K562 (cell line): ENCODE measurements at regions not wholly inside any gene's neighbourhood (a gene's known extent, or its start where the extent isn't known, plus 50 kb on each side); places are given as distances from the start of the nearest gene placed in this dataset.

ENCODE experiments used
- ATAC-seq: fragments of 200-7000 bp; cut with Tn5 transposase; 3 replicates; pipeline ENCODE4 v1.9.1; 2020; ENCODE audit warnings: moderate library complexity
- BruUV-seq: library from RNA; stranded (reverse); fragments of 400-500 nt; replicated peaks from 2 replicates; lab custom pipeline; 2021; lab: Mats Ljungman, UMichigan
- CTCF ChIA-PET: fragments of 300-600 bp; formaldehyde crosslinking; extraction: SDS; loops from one replicate; lab custom pipeline; 2021; ENCODE audit warnings: low intra/inter-chr PET ratio; lab: Yijun Ruan, JAX
- POLR2A ChIA-PET: fragments of 300-600, 350-650 bp; sonication (Branson Sonifier 250); formaldehyde crosslinking; extraction: SDS; loops from one replicate; lab custom pipeline; 2021; ENCODE audit warnings: antibody characterized with exemption, inconsistent platforms; lab: Yijun Ruan, JAX
- DNase-seq, 4 experiments: peaks; one replicate each; pipeline versions ENCODE4 v3.0.0 to v3.0.0-alpha.2; 2011 to 2018; ENCODE audit warnings: low spot score in 3 of 4, mixed read lengths in 3 of 4; ENCODE audit errors: extremely low read depth in 1 of 4
- FAIRE-seq: peaks from 2 replicates; lab custom pipeline; 2011; peaks lifted over from hg19 to GRCh38; lab: Jason Lieb, UNC
- H2AFZ ChIP-seq: 2 replicates; pipeline ENCODE4 v1.6.0; 2011; ENCODE audit warnings: low read depth, low read length, control low read depth, inconsistent platforms
- H3K27ac ChIP-seq: fragments of 200-600 bp; 3 replicates; pipeline ENCODE4 v1.8.0; 2011; ENCODE audit warnings: low read depth, mild to moderate bottlenecking, control low read depth, inconsistent platforms, low read length, moderate library complexity, mixed read lengths; ENCODE audit errors: extremely low read depth
- H3K27me3 ChIP-seq, 2 experiments: fragments of 300-600 bp in 1 of 2; 2 replicates in 1 of 2; 3 replicates in 1 of 2; pipeline versions ENCODE4 v1.6.0 to v1.8.0; 2011; ENCODE audit warnings: inconsistent platforms in 2 of 2, low read length in 2 of 2, mild to moderate bottlenecking in 1 of 2, mixed read lengths in 1 of 2, moderate library complexity in 1 of 2; ENCODE audit not compliant: control insufficient read depth in 2 of 2, insufficient read depth in 2 of 2
- H3K36me3 ChIP-seq: fragments of 300-600 bp; 3 replicates; pipeline ENCODE4 v1.8.0; 2011; ENCODE audit warnings: mild to moderate bottlenecking, low read length, inconsistent platforms; ENCODE audit not compliant: control insufficient read depth, insufficient read depth
- H3K4me1 ChIP-seq, 2 experiments: fragments of 200-600 bp in 1 of 2; replicated peaks in 1 of 2; 2 replicates in 1 of 2; 3 replicates in 1 of 2; pipeline versions ENCODE4 v1.5.1 to v1.8.0; 2011; ENCODE audit warnings: inconsistent platforms in 2 of 2, low read length in 2 of 2, mild to moderate bottlenecking in 1 of 2, mixed read lengths in 1 of 2, moderate library complexity in 1 of 2; ENCODE audit not compliant: control insufficient read depth in 2 of 2, insufficient read depth in 2 of 2
- H3K4me2 ChIP-seq: 2 replicates; pipeline ENCODE4 v1.6.1; 2011; ENCODE audit warnings: low read length, control low read depth, inconsistent platforms, mixed read lengths; ENCODE audit not compliant: insufficient read depth
- H3K4me3 ChIP-seq: fragments of 200-600 bp; sonication (generic), shearing (Covaris generic); 2 replicates; pipeline ENCODE4 v1.5.1; 2016; ENCODE audit warnings: control low read depth, inconsistent platforms
- H3K79me2 ChIP-seq: fragments of 200-600 bp; 3 replicates; pipeline ENCODE4 v1.8.0; 2011; ENCODE audit warnings: low read length, inconsistent platforms; ENCODE audit not compliant: control insufficient read depth, insufficient read depth
- H3K9ac ChIP-seq, 2 experiments: 2 replicates each; pipeline versions ENCODE4 v1.6.0 to v1.6.1; 2011; ENCODE audit warnings: low read depth in 2 of 2, low read length in 2 of 2, control low read depth in 1 of 2, inconsistent platforms in 1 of 2, mild to moderate bottlenecking in 1 of 2, mixed read lengths in 1 of 2; ENCODE audit not compliant: insufficient read depth in 1 of 2
- H3K9me1 ChIP-seq: one replicate; pipeline ENCODE4 v1.6.0; 2011; ENCODE audit warnings: inconsistent platforms, mild to moderate bottlenecking, low read length, moderate library complexity; ENCODE audit not compliant: control insufficient read depth, insufficient read depth
- H3K9me3 ChIP-seq: replicated peaks from 2 replicates; pipeline ENCODE4 v1.5.1; 2011; ENCODE audit warnings: low read depth, low read length, inconsistent platforms; ENCODE audit not compliant: control insufficient read depth, insufficient read depth
- H4K20me1 ChIP-seq: replicated peaks from 2 replicates; pipeline ENCODE4 v1.6.1; 2011; ENCODE audit warnings: low read length, inconsistent platforms, mixed read lengths; ENCODE audit not compliant: control insufficient read depth, insufficient read depth
- EHMT2 ChIP-seq: fragments of 450-650 bp; IDR thresholded peaks from 2 replicates; pipeline ENCODE4 v1.6.1; 2018; ENCODE audit warnings: antibody characterized with exemption
- ETS1 ChIP-seq: conservative IDR thresholded peaks from 2 replicates; pipeline ENCODE4 v1.6.1; 2011; ENCODE audit warnings: low read depth, mild to moderate bottlenecking, low read length; ENCODE audit not compliant: control insufficient read depth
- HDAC3 ChIP-seq: fragments of 450-650 bp; IDR thresholded peaks from 2 replicates; pipeline ENCODE4 v1.6.1; 2018; ENCODE audit warnings: borderline replicate concordance, mild to moderate bottlenecking, moderate library complexity; ENCODE audit not compliant: partially characterized antibody
- KLF10 ChIP-seq: fragments of 250-450 bp; sonication (Bioruptor Pico); IDR thresholded peaks from 2 replicates; pipeline ENCODE4 v1.6.1; 2021; ENCODE audit warnings: matching md5 sums
- MYBL2 ChIP-seq, 2 experiments: fragments of 450-650 bp in 1 of 2; sonication (generic) in 1 of 2; formaldehyde crosslinking in 1 of 2; IDR thresholded peaks; 2 replicates each; pipeline versions ENCODE4 v1.6.1 to v1.8.1; 2017 to 2022; ENCODE audit warnings: borderline replicate concordance in 1 of 2, inconsistent platforms in 1 of 2, low read depth in 1 of 2, mild to moderate bottlenecking in 1 of 2, missing genetic modification reagents in 1 of 2, moderate library complexity in 1 of 2
- NFRKB ChIP-seq: fragments of 450-650 bp; IDR thresholded peaks from 2 replicates; pipeline ENCODE4 v1.6.1; 2016; ENCODE audit warnings: low read depth
- PRPF4 ChIP-seq: fragments of 200-400 bp; formaldehyde crosslinking; IDR thresholded peaks from one replicate; pipeline ENCODE4 v1.6.1; 2017; ENCODE audit warnings: low read length, low read depth, mild to moderate bottlenecking; ENCODE audit not compliant: insufficient read depth, poor library complexity, severe bottlenecking
- TCF15 ChIP-seq: fragments of 250-450 bp; sonication (Bioruptor Pico); IDR thresholded peaks from 2 replicates; pipeline ENCODE4 v1.8.0; 2022; ENCODE audit warnings: moderate library complexity, mild to moderate bottlenecking, inconsistent platforms
- ZNF407 ChIP-seq: fragments of 450-650 bp; IDR thresholded peaks from 2 replicates; pipeline ENCODE4 v1.6.1; 2016; ENCODE audit warnings: low read depth
- WGBS: fragments of 100-300 bp; shearing (Covaris generic); methylation state at CpG from one replicate; pipeline ENCODE4 v1.1.6; 2016; ENCODE audit warnings: low coverage, mixed read lengths; ENCODE audit not compliant: insufficient coverage; ENCODE audit errors: missing lambda C conversion rate; 5-methylcytosine and 5-hydroxymethylcytosine counted together
- in situ Hi-C: fragments of 300-500 bp; cut with MboI; formaldehyde crosslinking; loops from 4 replicates; pipeline ENCODE4 v1.15.0; 2018; ENCODE audit warnings: inconsistent platforms, mixed read lengths
- intact Hi-C: fragments of 100-400 bp; cut with micrococcal nuclease; formaldehyde crosslinking; loops from 2 replicates; pipeline ENCODE4 v1.14.2; 2022

GRCh38 chr6:63467247-63467954 is 104.9 kb upstream of the LOC128125822 start:
- ATAC-seq, result no peak
- H3K4me1 ChIP-seq, result no peaks in the 10 kb centered on the region

More at GRCh38 chr6:63467247-63467954, 104.9 kb upstream of the LOC128125822 start:
- no peak for DNase-seq
- Histone ChIP-seq H3K27ac (no peak overlapping the region), H3K79me2 (no peaks in the 10 kb centered on the region), H2AFZ (no peak overlapping the region), H4K20me1 (no peaks in the 10 kb centered on the region), H3K4me3 (no peak overlapping the region), H3K9me1 (no peaks in the 10 kb centered on the region), H3K27me3 (no peaks in the 10 kb centered on the region), H3K36me3 (no peaks in the 10 kb centered on the region), H3K4me2 (no peak overlapping the region), H3K9ac (no peak overlapping the region), H3K9me3 (no peaks in the 10 kb centered on the region)
- in situ Hi-C loops, result no loop called here
- no peak for FAIRE-seq
- no peak for TF ChIP-seq NFRKB
- no peak for TF ChIP-seq HDAC3
- TF ChIP-seq ZNF407, result no peak
- no peak for TF ChIP-seq EHMT2
- no peak for TF ChIP-seq PRPF4
- TF ChIP-seq MYBL2 (IDR thresholded peaks at IDR 0.05; ENCODE audit: low read depth), result no peak
- no peak for TF ChIP-seq MYBL2 (CRISPR knock-in tag; IDR thresholded peaks at IDR 0.05; ENCODE audit: borderline replicate concordance)
- TF ChIP-seq ETS1, result no peak
- no peak for TF ChIP-seq KLF10 (CRISPR knock-in tag)
- no peak for TF ChIP-seq TCF15 (CRISPR knock-in tag)
- ChIA-PET POLR2A (no interaction called here), CTCF (no interaction called here)
- intact Hi-C loops, result loop anchor here (10.0 kb wide), 1 partner anchor 297 kb away; no protein-coding TSS in a partner anchor
- no TSS peak for BruUV-seq
- WGBS, result 2% methylated on average over 9 of the region's 10 CpGs
